Esophagus squamous epithelium (tissue), 5 donors: ENCODE measurements at regions not wholly inside any gene's neighbourhood (a gene's known extent, or its start where the extent isn't known, plus 50 kb on each side); places are given as distances from the start of the nearest gene placed in this dataset.

Experiments used
- DNase-seq: peaks from one replicate; lab custom pipeline; 2025; lab: John Stamatoyannopoulos, UW
- H3K27ac ChIP-seq, 4 donors: fragments of 200-600 bp; sonication (generic); one replicate each; pipeline ENCODE4 v1.5.1; 2016 to 2019; ENCODE audit warnings: mild to moderate bottlenecking in 1 of 4
- H3K27me3 ChIP-seq, 4 donors: fragments of 200-600 bp; sonication (generic); 1 replicate in 3 of 4; 2 replicates in 1 of 4; pipeline versions ENCODE4 v1.5.1 to v1.6.0; 2017 to 2021; ENCODE audit warnings: antibody characterized with exemption in 1 of 4
- H3K36me3 ChIP-seq, 3 donors: fragments of 200-600 bp; sonication (generic); one replicate each; pipeline ENCODE4 v1.5.1; 2016 to 2019
- H3K4me1 ChIP-seq, 3 donors: fragments of 200-600 bp; sonication (generic); one replicate each; pipeline ENCODE4 v1.5.1; 2017 to 2019
- H3K4me3 ChIP-seq, 4 donors: fragments of 200-600 bp; sonication (generic); 1 replicate in 3 of 4; 2 replicates in 1 of 4; pipeline ENCODE4 v1.5.1; 2016 to 2019; ENCODE audit warnings: mild to moderate bottlenecking in 2 of 4, moderate library complexity in 1 of 4
- H3K9me3 ChIP-seq, 3 donors: fragments of 200-600 bp; sonication (generic); one replicate each; pipeline ENCODE4 v1.5.1; 2016 to 2019
- CTCF ChIP-seq, 6 experiments: fragments of 450-650 bp in 4 of 6; fragments of 200-600 bp in 2 of 6; sonication (generic) in 2 of 6; IDR thresholded peaks; one replicate each; pipeline ENCODE4 v1.5.1; 2016 to 2019; ENCODE audit warnings: antibody characterized with exemption in 6 of 6, mild to moderate bottlenecking in 4 of 6, moderate library complexity in 4 of 6
- POLR2A ChIP-seq, 4 donors: fragments of 450-650 bp; IDR thresholded peaks; one replicate each; pipeline ENCODE4 v1.6.1; 2017; ENCODE audit warnings: antibody characterized with exemption in 4 of 4, mild to moderate bottlenecking in 4 of 4, moderate library complexity in 3 of 4
- WGBS, 2 donors: methylation state at CpG; one replicate each; pipeline ENCODE4 v1.1.5; 2018; 5-methylcytosine and 5-hydroxymethylcytosine counted together
- intact Hi-C: fragments of 100-400 bp; cut with DNase I; formaldehyde crosslinking; loops from one replicate; pipeline ENCODE4 v1.15.0; 2022
- donor health status: DM: yes; HTN: yes; CAD: no.

- H3K4me1 ChIP-seq: no peaks in the 10 kb centered on the region
- H3K36me3 ChIP-seq: no peaks in the 10 kb centered on the region
- intact Hi-C loops: no loop called here
- no peak for TF ChIP-seq CTCF (IDR thresholded peaks at IDR 0.05)
- TF ChIP-seq POLR2A (IDR thresholded peaks at IDR 0.05): no peak
- no peaks in the 10 kb centered on the region for H3K27me3 ChIP-seq
- no peak overlapping the region for H3K27ac ChIP-seq
- H3K4me3 ChIP-seq: no peak overlapping the region
- 56 to 69% methylated on average over 6 of the region's 6 CpGs for WGBS, 2 donors
- DNase-seq: no peak
- no peaks in the 10 kb centered on the region for H3K9me3 ChIP-seq
Observed at GRCh38 chr10:83367036-83367435, 772.3 kb upstream of the GHITM start.

DNA sequence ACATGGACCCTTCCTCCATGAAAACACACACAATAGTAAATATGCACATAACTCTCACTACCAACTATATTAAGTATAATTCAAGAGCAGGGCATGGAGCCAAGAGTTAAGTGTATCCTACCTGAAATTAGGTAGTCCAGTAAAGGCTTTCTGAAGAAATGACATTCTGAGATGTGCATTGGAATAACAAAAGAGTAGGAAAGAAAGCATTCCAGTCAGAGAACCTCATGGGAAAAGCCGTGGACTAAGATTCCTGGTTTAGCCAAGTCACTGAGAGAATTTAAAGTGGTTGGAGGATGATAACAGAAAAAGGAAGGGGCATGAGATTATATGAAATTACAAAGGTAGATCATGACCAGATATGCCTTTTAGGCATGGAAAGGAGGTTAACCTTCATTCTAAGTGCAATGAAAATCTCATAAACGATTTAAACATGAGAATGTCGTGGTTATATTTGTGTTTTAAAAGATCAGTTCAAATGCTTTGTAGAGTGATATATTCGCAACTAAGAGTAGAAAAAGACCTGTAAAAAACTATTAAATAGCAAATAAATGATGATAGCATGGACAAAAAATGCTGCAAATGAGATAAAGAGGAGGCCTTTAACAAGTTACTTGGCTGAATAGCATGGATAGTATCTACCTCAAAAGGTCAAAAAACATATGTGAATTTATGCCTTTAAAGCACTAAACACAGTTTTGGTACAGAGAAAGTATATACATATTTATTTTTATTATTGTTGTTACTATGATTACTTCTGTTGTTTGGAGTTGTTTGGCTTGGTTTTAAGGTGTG lies 767.4 kb upstream of the GHITM start:
- intact Hi-C loops: loop anchor here (10.0 kb wide), 1 partner anchor 987 kb away; no protein-coding TSS in a partner anchor
- no peak for DNase-seq
- no peak overlapping the region for H3K4me3 ChIP-seq
- 75 to 89% methylated on average over 4 of the region's 4 CpGs for WGBS, 2 donors
- no peak overlapping the region for H3K27ac ChIP-seq
- no peaks in the 10 kb centered on the region for H3K27me3 ChIP-seq
- H3K36me3 ChIP-seq: no peaks in the 10 kb centered on the region
- H3K9me3 ChIP-seq: no peaks in the 10 kb centered on the region
- H3K4me1 ChIP-seq: no peaks in the 10 kb centered on the region
- TF ChIP-seq POLR2A (IDR thresholded peaks at IDR 0.05) (no peak), CTCF (IDR thresholded peaks at IDR 0.05) (no peak)

DNA sequence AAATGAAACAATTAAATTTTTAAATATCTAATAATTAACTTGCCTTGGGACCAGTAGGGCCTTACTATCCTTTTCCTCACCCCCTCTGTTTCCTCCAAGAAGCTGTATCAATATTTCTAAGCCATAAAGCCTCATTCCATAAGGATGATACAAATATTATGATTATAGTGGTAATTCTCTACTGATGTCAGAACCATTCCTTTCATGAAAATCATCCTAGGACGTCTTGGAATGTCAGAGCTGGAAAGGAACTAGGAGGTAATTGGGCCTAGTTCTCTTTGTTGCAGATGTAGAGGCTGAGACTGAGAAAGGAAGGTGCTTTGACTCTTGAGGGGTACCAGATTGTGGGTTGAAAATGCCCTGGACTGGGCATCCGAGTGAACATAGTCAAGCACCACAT lies 766.7 kb upstream of the GHITM start:
- WGBS, 2 donors: 21 to 63% methylated on average over 1 to 2 of the region's 2 CpGs
- TF ChIP-seq CTCF (IDR thresholded peaks at IDR 0.05) (no peak), POLR2A (IDR thresholded peaks at IDR 0.05) (no peak)

DNA sequence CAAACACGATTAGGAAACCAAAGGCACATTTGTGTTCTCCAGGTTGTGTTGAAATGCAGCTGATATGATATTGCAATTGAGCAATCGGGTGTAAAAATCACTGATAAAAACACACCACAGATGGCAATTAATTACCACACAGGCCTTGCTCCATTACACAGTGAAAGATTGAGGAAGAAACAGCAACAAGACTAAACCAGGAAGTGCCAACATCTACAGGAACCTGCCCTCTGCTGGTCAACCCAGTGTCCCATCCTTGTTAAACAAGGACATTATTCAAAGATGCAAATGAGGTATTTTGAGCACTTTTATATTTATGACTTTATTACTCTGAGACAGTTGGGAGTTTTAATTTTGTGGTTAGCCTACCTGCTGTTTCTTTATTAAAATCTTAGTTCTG lies 765.6 kb upstream of the GHITM start:
- no peaks in the 10 kb centered on the region for H3K4me1 ChIP-seq
- H3K36me3 ChIP-seq: no peaks in the 10 kb centered on the region
- no peak overlapping the region for H3K27ac ChIP-seq
- no peaks in the 10 kb centered on the region for H3K27me3 ChIP-seq
- intact Hi-C loops: loop anchor here (10.0 kb wide), 1 partner anchor 989 kb away; no protein-coding TSS in a partner anchor
- no peak overlapping the region for H3K4me3 ChIP-seq
- WGBS, 2 donors: 66 to 81% methylated on average over 2 of the region's 2 CpGs
- no peak for DNase-seq
- peak; percentile 12 to 51 (median 31) for TF ChIP-seq CTCF (IDR thresholded peaks at IDR 0.05)
- no peak for TF ChIP-seq POLR2A (IDR thresholded peaks at IDR 0.05)
- H3K9me3 ChIP-seq: no peaks in the 10 kb centered on the region

More for the DNA sequence above, 766.7 kb upstream of the GHITM start:
- Histone ChIP-seq H3K27ac (no peak overlapping the region), H3K4me1 (no peaks in the 10 kb centered on the region), H3K27me3 (no peaks in the 10 kb centered on the region), H3K4me3 (no peak overlapping the region), H3K36me3 (no peaks in the 10 kb centered on the region), H3K9me3 (no peaks in the 10 kb centered on the region)
- DNase-seq: no peak
- intact Hi-C loops: loop anchor here (10.0 kb wide), 1 partner anchor 988 kb away; no protein-coding TSS in a partner anchor

- intact Hi-C loops: loop anchor here (10.0 kb wide), 1 partner anchor 990 kb away; no protein-coding TSS in a partner anchor
- no peaks in the 10 kb centered on the region for H3K4me1 ChIP-seq
- TF ChIP-seq POLR2A (IDR thresholded peaks at IDR 0.05) (no peak), CTCF (IDR thresholded peaks at IDR 0.05) (no peak)
Observed at GRCh38 chr10:83374741-83375140, 764.6 kb upstream of the GHITM start.

More at GRCh38 chr10:83374741-83375140, 764.6 kb upstream of the GHITM start:
- Histone ChIP-seq H3K27me3 (no peaks in the 10 kb centered on the region), H3K27ac (no peak overlapping the region), H3K4me3 (no peak overlapping the region), H3K36me3 (no peaks in the 10 kb centered on the region), H3K9me3 (no peaks in the 10 kb centered on the region)
- DNase-seq: no peak
